ENCODE measurements at regions not wholly inside any gene's neighbourhood (a gene's known extent, or its start where the extent isn't known, plus 50 kb on each side); places are given as distances from the start of the nearest gene placed in this dataset.

DNA sequence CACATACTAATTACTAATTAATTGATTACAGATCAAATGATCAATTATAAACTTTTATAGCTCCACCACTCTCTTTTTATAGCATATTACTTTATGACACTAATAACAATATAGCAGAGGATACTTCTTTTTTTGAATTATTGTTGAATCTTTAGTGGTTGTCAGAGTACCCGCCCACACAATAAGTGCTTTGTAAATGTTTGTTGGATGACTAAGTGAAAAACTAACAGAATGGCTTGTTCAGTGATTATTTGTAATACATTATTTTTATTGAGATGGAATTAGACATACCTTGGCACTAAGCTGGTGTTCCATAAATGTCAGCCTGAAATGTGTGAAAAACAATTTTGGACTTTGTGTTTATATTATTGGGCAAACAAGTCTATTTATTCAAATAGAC, 670.5 kb upstream of the ATXN7L3B start:
- no peak for TF ChIP-seq POLR2A (IDR thresholded peaks at IDR 0.05; ENCODE audit: low read length)
- no peak for TF ChIP-seq GATA1 (IDR thresholded peaks at IDR 0.05; ENCODE audit: low read depth, low read length)

Measured in erythroblast (primary cell).